Activated T-cell treated with anti-CD3 and anti-CD28 coated beads, Interleukin-2, amount 50 U/mL, for 24 hours (primary cell): ENCODE measurements at regions not wholly inside any gene's neighbourhood (a gene's known extent, or its start where the extent isn't known, plus 50 kb on each side); places are given as distances from the start of the nearest gene placed in this dataset.
"Not testable (repeated sequence)": the region's sequence is repeated elsewhere in the genome, so short reads cannot be mapped to it uniquely, and the experiment has no call there.

Source experiments
- DNase-seq: peaks from one replicate; pipeline ENCODE4 v3.0.0-alpha.2; 2020
- H3K27ac Mint-ChIP-seq: 2 replicates; pipeline ENCODE4 v1.8.0; 2020; ENCODE audit warnings: mild to moderate bottlenecking, mixed read lengths
- H3K27me3 Mint-ChIP-seq: 2 replicates; pipeline ENCODE4 v1.8.0; 2020; ENCODE audit warnings: mixed read lengths
- H3K36me3 Mint-ChIP-seq: 2 replicates; pipeline ENCODE4 v1.8.0; 2020; ENCODE audit warnings: low read depth, mixed read lengths
- H3K4me1 Mint-ChIP-seq: 2 replicates; pipeline ENCODE4 v1.8.0; 2020; ENCODE audit warnings: low read depth, mixed read lengths
- H3K4me3 Mint-ChIP-seq: 2 replicates; pipeline ENCODE4 v1.8.0; 2020; ENCODE audit warnings: mild to moderate bottlenecking, moderate library complexity, mixed read lengths
- H3K9me3 Mint-ChIP-seq: 2 replicates; pipeline ENCODE4 v1.8.0; 2020; ENCODE audit warnings: mixed read lengths

GRCh38 chrX:122582280-122582974 is 601.7 kb upstream of the GRIA3 start:
- Mint-ChIP-seq H3K27ac (no peak overlapping the region), H3K27me3 (no peaks in the 10 kb centered on the region), H3K9me3 (no peaks in the 10 kb centered on the region), H3K36me3 (no peaks in the 10 kb centered on the region), H3K4me3 (no peak overlapping the region), H3K4me1 (no peaks in the 10 kb centered on the region)
- DNase-seq: no peak

- no peak overlapping the region for H3K4me3 Mint-ChIP-seq
- H3K9me3 Mint-ChIP-seq: no peaks in the 10 kb centered on the region
- H3K4me1 Mint-ChIP-seq: no peaks in the 10 kb centered on the region
- no peak overlapping the region for H3K27ac Mint-ChIP-seq
- H3K27me3 Mint-ChIP-seq: no peaks in the 10 kb centered on the region
- H3K36me3 Mint-ChIP-seq: no peaks in the 10 kb centered on the region
- DNase-seq: no peak
These were observed 601.1 kb upstream of the GRIA3 start for GRCh38 chrX:122582975-122583305.

- Mint-ChIP-seq H3K9me3 (no peaks in the 10 kb centered on the region), H3K27me3 (no peaks in the 10 kb centered on the region), H3K36me3 (no peaks in the 10 kb centered on the region), H3K4me3 (no peak overlapping the region), H3K27ac (no peak overlapping the region), H3K4me1 (no peaks in the 10 kb centered on the region)
- no peak for DNase-seq
These were observed 600.5 kb upstream of the GRIA3 start for GRCh38 chrX:122583551-122583950.

DNA sequence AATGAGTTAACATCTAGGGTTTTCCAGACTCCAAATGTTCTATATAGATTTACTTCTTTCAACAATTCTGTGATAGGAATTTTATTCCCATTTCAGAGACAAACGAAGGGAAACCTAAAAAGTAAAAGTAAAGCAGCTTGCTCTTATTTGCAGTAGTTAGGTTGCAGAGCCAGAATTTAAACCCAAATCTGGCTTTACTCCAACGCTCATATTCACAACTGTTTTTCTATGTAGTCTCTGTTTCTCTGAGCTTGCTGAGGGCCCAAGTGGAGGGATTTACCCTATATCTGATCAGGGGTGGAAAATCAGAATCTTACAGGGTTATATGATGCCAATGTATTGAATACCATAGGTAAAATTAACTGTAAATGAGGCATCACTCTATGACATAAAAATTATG is 599.1 kb upstream of the GRIA3 start:
- Mint-ChIP-seq H3K9me3 (no peaks in the 10 kb centered on the region), H3K27ac (no peak overlapping the region), H3K4me3 (no peak overlapping the region), H3K4me1 (no peaks in the 10 kb centered on the region), H3K36me3 (no peaks in the 10 kb centered on the region), H3K27me3 (no peaks in the 10 kb centered on the region)
- no peak for DNase-seq

DNA sequence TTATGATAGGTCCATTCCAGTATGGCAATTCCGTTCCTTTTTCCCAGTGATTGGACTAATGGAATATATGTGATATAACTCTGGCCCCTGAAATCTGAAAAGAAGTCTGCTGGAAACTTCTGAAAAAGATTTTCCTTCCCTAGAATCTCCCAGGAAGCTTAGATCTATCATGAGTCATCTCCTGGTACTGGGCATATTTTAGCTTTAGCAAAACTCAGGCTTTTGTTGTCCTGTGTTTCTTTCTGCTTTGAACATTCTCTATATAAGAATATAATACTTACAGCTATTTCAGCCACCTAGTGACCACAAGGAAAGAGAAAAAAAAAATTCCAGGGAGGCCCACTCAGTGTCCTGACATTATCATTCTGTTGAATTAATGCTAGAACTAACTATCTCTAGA is 597.2 kb upstream of the GRIA3 start:
- no peaks in the 10 kb centered on the region for H3K36me3 Mint-ChIP-seq
- no peak for DNase-seq
- no peaks in the 10 kb centered on the region for H3K9me3 Mint-ChIP-seq
- no peak overlapping the region for H3K4me3 Mint-ChIP-seq
- H3K4me1 Mint-ChIP-seq: no peaks in the 10 kb centered on the region
- peaks cover 5% of the 10 kb centered on the region for H3K27me3 Mint-ChIP-seq
- H3K27ac Mint-ChIP-seq: no peak overlapping the region

DNA sequence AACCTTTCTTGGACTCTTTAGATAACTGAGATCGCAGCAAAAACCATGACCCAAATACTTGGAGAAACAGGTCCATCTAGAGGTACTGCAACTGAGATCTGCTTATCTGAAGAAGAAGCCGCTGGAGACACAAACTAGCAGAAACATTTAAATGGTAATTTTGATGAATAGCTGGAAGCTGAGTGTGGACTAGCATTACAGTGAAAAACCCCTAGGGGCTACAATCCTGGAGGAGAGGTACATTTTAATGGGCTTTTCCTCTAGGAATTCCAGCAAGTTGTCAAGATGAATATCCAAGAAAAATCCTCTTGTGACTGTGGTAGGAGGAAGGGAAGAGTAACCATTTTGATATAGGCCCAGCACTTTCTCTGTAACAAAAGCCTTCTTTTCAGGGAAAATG is 592.5 kb upstream of the GRIA3 start:
- no peaks in the 10 kb centered on the region for H3K4me1 Mint-ChIP-seq
- DNase-seq: no peak
- H3K27ac Mint-ChIP-seq: no peak overlapping the region
- H3K27me3 Mint-ChIP-seq: peaks cover 7% of the 10 kb centered on the region
- peaks cover 4% of the 10 kb centered on the region for H3K9me3 Mint-ChIP-seq
- H3K4me3 Mint-ChIP-seq: no peak overlapping the region
- H3K36me3 Mint-ChIP-seq: no peaks in the 10 kb centered on the region

DNA sequence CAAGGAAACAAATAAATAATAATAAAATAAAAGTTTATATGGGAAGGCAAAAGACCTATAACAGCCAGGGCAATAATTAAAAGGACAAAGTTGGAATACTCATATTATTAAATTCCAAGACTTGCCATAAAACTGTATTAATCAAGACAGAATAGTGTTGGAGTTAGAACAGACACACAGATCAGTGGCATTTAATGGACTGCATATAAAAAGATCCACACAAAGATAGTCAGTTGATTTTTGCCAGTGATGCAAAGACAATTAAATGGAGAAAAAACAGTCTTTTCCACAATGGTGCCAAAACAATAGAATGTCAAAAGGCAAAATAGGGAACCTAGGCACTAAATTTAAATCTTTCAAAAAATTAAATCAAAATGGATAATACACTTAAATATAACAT is 587.1 kb upstream of the GRIA3 start:
- Mint-ChIP-seq H3K27me3 (peaks cover 2% of the 10 kb centered on the region), H3K4me1 (no peaks in the 10 kb centered on the region), H3K9me3 (peaks cover 4% of the 10 kb centered on the region), H3K36me3 (no peaks in the 10 kb centered on the region), H3K27ac (no peak overlapping the region), H3K4me3 (no peak overlapping the region)
- DNase-seq: no peak

DNA sequence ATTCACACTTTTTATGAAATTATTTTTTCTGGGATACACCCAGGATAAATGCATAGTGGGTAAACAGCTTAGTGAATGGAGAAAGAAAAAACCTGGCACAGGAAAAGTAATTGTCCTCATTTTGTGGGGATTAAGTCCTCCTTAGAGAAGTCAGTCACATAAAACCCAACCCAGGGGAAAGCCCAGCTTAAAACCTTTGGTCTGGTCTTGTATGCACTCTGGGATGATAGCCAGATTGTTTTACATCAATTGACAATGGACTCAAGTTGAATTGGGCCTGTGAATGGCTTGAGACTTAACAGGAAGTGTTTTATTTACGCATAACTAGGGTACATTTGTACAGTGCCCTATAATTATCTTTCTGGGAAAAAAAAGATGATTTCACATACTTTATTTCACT is 561.3 kb upstream of the GRIA3 start:
- no peaks in the 10 kb centered on the region for H3K4me1 Mint-ChIP-seq
- H3K4me3 Mint-ChIP-seq: no peak overlapping the region
- H3K27ac Mint-ChIP-seq: no peak overlapping the region
- H3K27me3 Mint-ChIP-seq: peaks cover 3% of the 10 kb centered on the region
- peaks cover 10% of the 10 kb centered on the region for H3K9me3 Mint-ChIP-seq
- DNase-seq: no peak
- no peaks in the 10 kb centered on the region for H3K36me3 Mint-ChIP-seq

GRCh38 chrX:122625239-122625638 is 558.8 kb upstream of the GRIA3 start:
- no peaks in the 10 kb centered on the region for H3K36me3 Mint-ChIP-seq
- H3K27me3 Mint-ChIP-seq: peaks cover 3% of the 10 kb centered on the region
- H3K9me3 Mint-ChIP-seq: peaks cover 3% of the 10 kb centered on the region
- no peak for DNase-seq
- H3K4me3 Mint-ChIP-seq: no peak overlapping the region
- no peaks in the 10 kb centered on the region for H3K4me1 Mint-ChIP-seq
- no peak overlapping the region for H3K27ac Mint-ChIP-seq

DNA sequence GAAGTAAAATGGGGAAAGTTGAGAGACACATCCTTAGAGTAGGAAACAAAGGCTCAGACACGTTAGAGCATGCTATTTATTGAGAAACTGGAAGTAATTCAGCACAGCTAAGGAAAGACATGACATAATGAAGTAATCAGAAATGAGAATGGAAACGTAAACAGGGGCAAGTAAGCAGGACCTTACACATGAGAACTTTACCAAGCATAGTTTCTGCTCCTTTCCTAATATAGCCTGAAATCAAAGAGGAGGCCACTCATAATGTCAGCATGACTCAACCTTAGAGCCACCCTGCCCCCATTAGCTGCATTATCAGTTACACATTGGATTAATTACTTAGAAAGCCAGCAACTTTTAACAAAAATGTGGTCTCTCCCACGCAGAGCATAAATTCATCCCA is 558.3 kb upstream of the GRIA3 start:
- no peak for DNase-seq
- H3K36me3 Mint-ChIP-seq: no peaks in the 10 kb centered on the region
- H3K9me3 Mint-ChIP-seq: no peaks in the 10 kb centered on the region
- peaks cover 2% of the 10 kb centered on the region for H3K27me3 Mint-ChIP-seq
- H3K27ac Mint-ChIP-seq: no peak overlapping the region
- H3K4me1 Mint-ChIP-seq: no peaks in the 10 kb centered on the region
- H3K4me3 Mint-ChIP-seq: no peak overlapping the region

DNA sequence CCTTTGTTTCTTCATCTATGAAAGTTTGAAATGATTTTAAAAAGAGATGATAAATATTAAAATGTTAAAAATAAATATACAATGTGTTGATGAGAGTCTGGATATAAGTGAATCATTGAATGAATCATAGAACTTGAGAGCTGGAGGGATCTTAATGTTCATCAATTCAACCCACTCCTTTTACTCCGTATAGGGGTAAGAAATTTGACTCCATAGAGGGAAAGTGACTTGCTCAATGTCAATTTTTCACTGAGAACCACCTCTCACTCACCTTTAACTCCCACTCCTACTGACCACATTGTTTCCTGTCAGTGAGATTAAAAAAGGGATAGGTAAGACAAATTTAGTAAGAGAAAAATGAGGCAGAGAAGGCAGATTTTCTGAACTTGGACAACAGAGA is 557.2 kb upstream of the GRIA3 start:
- Mint-ChIP-seq H3K27me3 (no peaks in the 10 kb centered on the region), H3K4me1 (no peaks in the 10 kb centered on the region), H3K4me3 (no peak overlapping the region), H3K9me3 (no peaks in the 10 kb centered on the region), H3K27ac (no peak overlapping the region), H3K36me3 (no peaks in the 10 kb centered on the region)
- DNase-seq: no peak

DNA sequence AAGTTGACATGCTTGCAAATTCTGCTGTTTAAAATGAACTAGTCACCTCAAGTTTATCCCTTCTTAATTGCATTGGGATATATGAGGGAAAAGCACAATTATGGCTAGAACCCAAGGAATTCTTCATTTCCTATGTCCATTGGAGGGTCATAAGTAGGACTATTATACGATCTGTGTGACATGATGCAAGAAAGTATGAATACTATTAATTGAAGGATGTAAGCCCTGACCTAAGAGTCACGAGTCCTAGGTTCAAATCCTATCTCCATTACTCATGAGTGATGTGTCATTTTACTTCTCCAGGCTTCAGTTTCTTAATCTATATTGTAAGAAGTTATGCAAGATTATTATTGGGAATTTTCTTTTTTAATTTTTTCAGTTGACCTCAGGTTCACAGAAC is 542.9 kb upstream of the GRIA3 start:
- H3K27me3 Mint-ChIP-seq: no peaks in the 10 kb centered on the region
- H3K9me3 Mint-ChIP-seq: no peaks in the 10 kb centered on the region
- no peak for DNase-seq
- no peaks in the 10 kb centered on the region for H3K36me3 Mint-ChIP-seq
- no peak overlapping the region for H3K27ac Mint-ChIP-seq
- no peak overlapping the region for H3K4me3 Mint-ChIP-seq
- no peaks in the 10 kb centered on the region for H3K4me1 Mint-ChIP-seq

DNA sequence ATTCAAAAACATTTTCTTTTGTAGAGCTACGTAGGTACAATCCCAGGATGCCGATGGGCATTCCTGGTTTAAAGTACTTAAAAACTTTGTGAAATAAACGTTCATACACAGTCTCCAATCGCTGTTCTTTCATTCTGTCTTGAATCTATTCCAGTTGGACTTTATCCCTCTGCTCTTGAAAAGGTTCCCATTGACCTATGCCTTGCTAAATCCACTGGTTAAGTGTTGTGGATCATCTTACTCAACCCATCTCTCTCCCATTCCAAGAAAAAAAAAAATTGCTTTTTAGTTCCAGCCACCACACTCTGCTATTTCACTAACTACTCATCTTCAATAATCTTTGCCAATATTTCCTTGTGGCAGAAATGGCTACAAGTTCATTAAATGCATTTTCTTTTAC is 542.3 kb upstream of the GRIA3 start:
- no peak overlapping the region for H3K27ac Mint-ChIP-seq
- no peak overlapping the region for H3K4me3 Mint-ChIP-seq
- no peak for DNase-seq
- no peaks in the 10 kb centered on the region for H3K4me1 Mint-ChIP-seq
- H3K36me3 Mint-ChIP-seq: no peaks in the 10 kb centered on the region
- H3K27me3 Mint-ChIP-seq: no peaks in the 10 kb centered on the region
- H3K9me3 Mint-ChIP-seq: no peaks in the 10 kb centered on the region

DNA sequence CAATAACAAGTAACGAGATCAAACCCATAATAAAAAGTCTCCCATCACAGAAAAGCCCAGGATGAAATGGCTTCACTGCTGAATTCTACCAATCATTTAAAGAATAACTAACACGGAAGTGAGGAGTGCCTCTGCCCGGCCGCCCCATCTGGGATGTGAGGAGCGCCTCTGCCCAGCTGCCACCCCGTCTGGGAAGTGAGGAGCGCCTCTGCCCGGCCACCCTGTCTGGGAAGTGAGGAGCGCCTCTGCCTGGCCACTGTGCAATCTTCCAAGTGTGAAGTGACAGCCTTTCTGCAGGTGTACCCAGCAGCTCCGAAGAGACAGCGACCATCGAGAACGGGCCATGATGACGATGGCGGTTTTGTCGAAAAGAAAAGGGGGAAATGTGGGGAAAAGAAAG is 528.8 kb upstream of the GRIA3 start:
- not testable (repeated sequence) for H3K4me1 Mint-ChIP-seq, H3K36me3 Mint-ChIP-seq, H3K9me3 Mint-ChIP-seq, H3K27me3 Mint-ChIP-seq, H3K4me3 Mint-ChIP-seq, H3K27ac Mint-ChIP-seq, DNase-seq

- Mint-ChIP-seq H3K27me3 (no peaks in the 10 kb centered on the region), H3K4me1 (no peaks in the 10 kb centered on the region), H3K4me3 (no peak overlapping the region), H3K27ac (no peak overlapping the region), H3K36me3 (no peaks in the 10 kb centered on the region), H3K9me3 (no peaks in the 10 kb centered on the region)
- no peak for DNase-seq
These were observed 517.5 kb upstream of the GRIA3 start for GRCh38 chrX:122666601-122667000.

DNA sequence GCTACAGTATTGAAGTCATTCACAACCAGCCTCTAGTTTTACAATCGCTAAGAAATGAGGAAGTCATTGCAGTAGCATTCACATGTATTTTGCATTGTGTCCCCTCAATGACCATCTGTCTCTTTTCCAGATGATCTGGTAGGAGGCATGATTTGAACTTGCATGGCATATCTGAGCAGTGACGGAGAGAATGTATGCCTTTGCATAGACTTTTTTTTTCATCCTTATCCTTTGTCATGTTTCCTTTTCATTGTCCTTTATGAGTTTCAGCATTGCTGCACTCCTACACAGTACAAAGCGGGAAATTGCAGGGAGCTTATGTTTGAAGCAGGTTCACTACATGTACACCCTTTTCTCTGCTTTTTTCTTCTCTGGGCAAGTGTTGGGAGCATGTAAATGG is 516.4 kb upstream of the GRIA3 start:
- no peak overlapping the region for H3K4me3 Mint-ChIP-seq

More for the DNA sequence above, 516.4 kb upstream of the GRIA3 start:
- Mint-ChIP-seq H3K9me3 (no peaks in the 10 kb centered on the region), H3K27me3 (peaks cover 3% of the 10 kb centered on the region), H3K4me1 (no peaks in the 10 kb centered on the region), H3K27ac (no peak overlapping the region), H3K36me3 (no peaks in the 10 kb centered on the region)
- DNase-seq: no peak
